Panc1 (cell line): ENCODE measurements at regions not wholly inside any gene's neighbourhood (a gene's known extent, or its start where the extent isn't known, plus 50 kb on each side); places are given as distances from the start of the nearest gene placed in this dataset.

Source experiments
- ATAC-seq: fragments of 200-7000 bp; cut with Tn5 transposase; 2 replicates; pipeline ENCODE4 v1.9.1; 2020; ENCODE audit warnings: mild to moderate bottlenecking, moderate library complexity
- BruUV-seq: library from RNA; stranded (reverse); fragments of 400-500 nt; replicated peaks from 2 replicates; lab custom pipeline; 2021; lab: Mats Ljungman, UMichigan
- CTCF ChIA-PET: fragments of 300-600 bp; sonication (Branson Sonifier 250); formaldehyde crosslinking; loops from one replicate; lab custom pipeline; 2022; ENCODE audit warnings: antibody characterized with exemption; lab: Charles Lee
- POLR2A ChIA-PET: fragments of 300-600 bp; sonication (Branson Sonifier 250); formaldehyde crosslinking; loops from one replicate; lab custom pipeline; 2022; ENCODE audit warnings: antibody characterized with exemption; lab: Charles Lee
- DNase-seq: peaks from one replicate; pipeline ENCODE4 v3.0.0-alpha.2; 2010; ENCODE audit warnings: low read depth, low spot score
- H3K27ac ChIP-seq: 2 replicates; pipeline ENCODE4 v1.5.1; 2011; ENCODE audit warnings: mild to moderate bottlenecking, low read length, inconsistent platforms
- H3K27me3 ChIP-seq: fragments of 200-500 bp; sonication (Bioruptor generic); 2 replicates; pipeline ENCODE4 v1.6.0; 2014; ENCODE audit warnings: low read length, inconsistent platforms; ENCODE audit not compliant: control insufficient read depth, insufficient read depth
- H3K36me3 ChIP-seq: fragments of 200-500 bp; sonication (Bioruptor generic); 2 replicates; pipeline ENCODE4 v1.5.1; 2014; ENCODE audit warnings: inconsistent platforms, mild to moderate bottlenecking, low read length, moderate library complexity; ENCODE audit not compliant: control insufficient read depth, insufficient read depth
- H3K4me1 ChIP-seq: 2 replicates; pipeline ENCODE4 v1.5.1; 2011; ENCODE audit warnings: inconsistent platforms, mild to moderate bottlenecking, low read length, moderate library complexity; ENCODE audit not compliant: control insufficient read depth, insufficient read depth
- H3K4me3 ChIP-seq, 2 experiments: 2 replicates each; pipeline ENCODE4 v1.5.1; 2011 to 2012; ENCODE audit warnings: low read depth in 2 of 2, low read length in 2 of 2, mild to moderate bottlenecking in 2 of 2, inconsistent platforms in 1 of 2, moderate library complexity in 1 of 2
- H3K9me3 ChIP-seq: fragments of 200-500 bp; sonication (Bioruptor generic); 2 replicates; pipeline ENCODE4 v1.5.1; 2014; ENCODE audit warnings: low read depth, mild to moderate bottlenecking, inconsistent platforms, low read length, moderate library complexity; ENCODE audit not compliant: control insufficient read depth, insufficient read depth
- CTCF ChIP-seq: fragments of 450-650 bp; IDR thresholded peaks from 2 replicates; pipeline ENCODE4 v1.5.1; 2017; ENCODE audit warnings: mild to moderate bottlenecking
- POLR2AphosphoS5 ChIP-seq: IDR thresholded peaks from 2 replicates; pipeline ENCODE4 v1.6.1; 2012; ENCODE audit warnings: mild to moderate bottlenecking, low read depth, low read length, moderate library complexity
- REST ChIP-seq, 2 experiments: IDR thresholded peaks; 2 replicates each; pipeline ENCODE4 v1.6.1; 2011 to 2012; ENCODE audit warnings: low read depth in 2 of 2, control low read depth in 1 of 2, low read length in 1 of 2, mild to moderate bottlenecking in 1 of 2, moderate library complexity in 1 of 2; ENCODE audit not compliant: insufficient read depth in 1 of 2
- SIN3A ChIP-seq: IDR thresholded peaks from 2 replicates; pipeline ENCODE4 v1.6.1; 2012; ENCODE audit warnings: low read depth, mild to moderate bottlenecking, low read length, moderate library complexity, borderline replicate concordance; ENCODE audit not compliant: insufficient read depth
- TCF7L2 ChIP-seq: IDR thresholded peaks from 2 replicates; pipeline ENCODE4 v1.6.1; 2011; ENCODE audit warnings: mild to moderate bottlenecking, low read depth, low read length, inconsistent platforms
- in situ Hi-C: cut with HindIII; loops from 2 replicates; pipeline ENCODE4 v1.10.0; 2016; ENCODE audit warnings: low sequenced_read_pairs, low pct_unique_long_range_greater_than_20kb
- intact Hi-C: fragments of 100-400 bp; cut with micrococcal nuclease; formaldehyde crosslinking; loops from one replicate; pipeline ENCODE4 v1.10.0; 2022; ENCODE audit not compliant: unreplicated experiment

GRCh38 chr17:72271603-72272002 is 150.8 kb downstream of the SOX9 start:
- ChIA-PET POLR2A (no interaction called here), CTCF (no interaction called here)
- in situ Hi-C loops, result no loop called here
- Histone ChIP-seq H3K9me3 (no peaks in the 10 kb centered on the region; the same call in 1 of the 2 replicates), H3K27me3 (no peaks in the 10 kb centered on the region), H3K4me1 (0 out of 2 replicates have a peak, but pooled peaks cover 3% of the 10 kb centered on the region), H3K4me3 (no peak overlapping the region), H3K36me3 (no peaks in the 10 kb centered on the region), H3K27ac (no peak overlapping the region)
- intact Hi-C loops, result no loop called here
- ATAC-seq, result no peak
- DNase-seq, result no peak
- TF ChIP-seq POLR2AphosphoS5, result no peak
- TF ChIP-seq CTCF, result no peak
- TF ChIP-seq SIN3A, result no peak
- no peak for TF ChIP-seq REST (IDR thresholded peaks at IDR 0.05; ENCODE audit: insufficient read depth in 1 of 2, low read depth in 2 of 2, low read length in 1 of 2)
- TF ChIP-seq TCF7L2, result no peak
- no TSS peak for BruUV-seq

GRCh38 chr17:72273289-72274056 is 152.7 kb downstream of the SOX9 start:
- ATAC-seq (no peak), DNase-seq (no peak)
- H3K36me3 ChIP-seq, result no peaks in the 10 kb centered on the region
- no peak overlapping the region for H3K27ac ChIP-seq
- CTCF ChIA-PET, result interaction anchor here (0.7 kb wide), 1 partner anchor 1506 kb away, joined by 4 read pairs; no protein-coding TSS in a partner anchor
- POLR2A ChIA-PET, result no interaction called here
- H3K27me3 ChIP-seq, result no peaks in the 10 kb centered on the region
- in situ Hi-C loops, result no loop called here
- no TSS peak for BruUV-seq
- intact Hi-C loops, result no loop called here
- H3K9me3 ChIP-seq, result no peaks in the 10 kb centered on the region; the same call in 1 of the 2 replicates
- no peak overlapping the region for H3K4me3 ChIP-seq
- TF ChIP-seq POLR2AphosphoS5 (no peak), CTCF (no peak), SIN3A (no peak), REST (IDR thresholded peaks at IDR 0.05; ENCODE audit: insufficient read depth in 1 of 2, low read depth in 2 of 2, low read length in 1 of 2) (no peak), TCF7L2 (no peak)
- 0 out of 2 replicates have a peak, but pooled peaks cover 3% of the 10 kb centered on the region for H3K4me1 ChIP-seq
